Mesenteric fat pad (tissue), 1 donor: ENCODE measurements at regions not wholly inside any gene's neighbourhood (a gene's known extent, or its start where the extent isn't known, plus 50 kb on each side); places are given as distances from the start of the nearest gene placed in this dataset.

Experiments
- DNase-seq: peaks from one replicate; pipeline ENCODE4 v3.0.0-alpha.2; 2020; ENCODE audit warnings: low spot score
- donor health status: DM: yes; HTN: yes; CAD: no.

DNA sequence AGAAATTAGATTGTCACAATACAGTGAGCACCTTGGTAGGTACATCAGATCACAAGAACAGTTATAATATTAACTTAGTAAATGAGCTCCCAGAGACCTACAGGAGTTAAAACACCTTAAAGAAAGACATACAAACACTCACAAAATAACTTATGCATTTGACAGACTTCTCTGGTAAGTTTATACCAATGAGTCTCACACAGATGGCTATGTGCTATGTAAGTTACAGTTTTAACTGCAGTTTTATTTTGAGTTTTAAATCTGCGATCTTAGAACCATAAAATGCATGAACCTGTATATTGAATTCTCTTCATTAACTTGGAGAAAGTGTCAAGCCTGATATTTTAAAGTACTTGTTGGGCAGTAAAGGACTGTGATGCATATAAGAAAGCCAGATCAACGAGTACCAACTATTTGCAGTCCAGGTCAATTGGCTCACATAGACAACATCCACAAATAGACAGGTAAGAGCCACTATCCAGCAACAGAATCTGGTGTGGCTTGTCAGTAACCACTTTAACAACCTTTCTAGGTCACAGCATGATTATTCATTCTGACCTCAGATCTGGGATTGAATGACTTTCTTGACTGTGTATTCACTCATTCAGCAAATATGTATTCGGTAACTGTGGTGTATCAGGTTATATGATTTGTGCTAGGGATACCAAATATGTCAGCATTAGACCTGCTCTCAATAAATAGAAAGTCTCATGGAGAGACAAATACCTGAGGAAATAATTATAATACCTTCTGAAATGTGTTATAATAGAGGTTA, 856.6 kb upstream of the MGAT4C start:
- no peak for DNase-seq

DNA sequence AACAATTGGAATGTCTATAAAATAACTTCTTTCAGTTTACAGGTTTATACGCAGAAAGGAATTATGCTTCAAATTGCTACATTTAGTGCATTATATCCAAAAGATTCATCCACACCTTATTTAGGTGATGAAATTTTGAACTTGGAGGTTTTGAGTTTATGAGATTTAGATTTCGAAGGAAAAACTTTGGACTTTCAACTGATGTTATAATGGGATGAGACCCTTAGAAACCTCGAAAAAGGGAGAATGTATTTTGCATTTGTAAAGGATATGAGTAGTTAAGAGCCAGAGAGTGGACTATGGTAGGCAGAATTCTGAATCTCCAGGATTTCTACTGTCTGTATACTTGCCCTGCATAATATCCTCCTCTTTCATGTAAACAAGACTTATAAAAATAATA, 851.6 kb upstream of the MGAT4C start:
- DNase-seq, result no peak

DNA sequence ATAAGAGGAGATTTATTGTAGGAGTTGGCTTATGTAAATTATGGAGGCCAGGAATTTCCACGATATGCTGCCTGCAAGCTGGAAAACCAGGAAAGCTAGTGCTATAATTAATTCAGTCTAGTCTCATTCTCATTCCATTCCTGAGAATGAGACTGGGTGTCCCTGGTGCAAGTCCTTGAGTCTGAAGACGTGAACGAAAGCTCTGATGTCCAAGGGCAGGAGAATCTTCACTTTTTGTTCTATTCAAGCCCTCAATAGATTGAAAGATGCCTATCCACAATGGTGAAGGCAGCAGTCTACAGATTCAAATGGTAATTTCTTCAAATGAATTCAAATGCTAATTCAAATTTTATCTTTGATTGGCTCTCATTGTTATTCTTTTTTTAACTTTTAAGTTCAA, 851.1 kb upstream of the MGAT4C start:
- no peak for DNase-seq

DNA sequence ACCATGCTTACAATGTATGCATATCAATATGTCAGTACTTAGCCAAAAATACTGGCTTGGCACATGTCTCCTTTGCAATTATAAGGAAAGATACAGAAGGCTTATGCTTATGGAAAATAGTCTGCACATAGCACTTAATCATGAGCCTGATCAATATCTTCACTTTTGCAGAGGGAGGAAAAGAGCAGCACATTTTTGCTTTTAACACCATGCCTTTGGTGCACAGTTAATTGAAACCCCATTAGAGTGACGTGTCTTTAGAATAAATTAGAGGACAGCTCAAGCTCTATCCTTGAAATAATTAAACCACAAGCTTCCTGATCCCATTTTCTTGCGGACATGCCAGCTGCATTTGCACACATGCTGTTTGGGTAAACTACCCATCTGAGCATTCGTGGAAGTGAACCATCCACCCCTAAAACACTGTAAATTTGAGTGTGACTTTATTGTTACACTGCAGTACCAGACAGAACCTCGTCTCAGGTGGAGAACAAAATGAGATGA, 839.9 kb upstream of the MGAT4C start:
- no peak for DNase-seq

DNA sequence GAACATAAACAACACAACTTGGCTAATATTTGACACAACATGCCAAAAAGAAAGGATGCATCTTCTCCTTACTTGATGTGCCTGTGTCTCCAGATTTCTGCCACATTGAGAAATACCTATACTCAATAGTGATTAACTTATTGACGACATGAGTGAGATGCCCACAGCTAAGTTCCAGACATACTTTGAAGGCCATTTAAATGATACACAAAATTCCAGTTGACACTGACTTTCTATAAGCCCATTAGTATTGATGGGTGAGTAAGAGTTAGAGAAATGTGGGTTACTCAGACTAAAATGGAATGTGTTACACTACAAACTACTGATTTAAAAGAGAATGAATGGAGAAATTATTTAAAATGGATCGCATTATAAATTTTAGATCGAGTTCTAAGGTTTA, 838.2 kb upstream of the MGAT4C start:
- no peak for DNase-seq

DNA sequence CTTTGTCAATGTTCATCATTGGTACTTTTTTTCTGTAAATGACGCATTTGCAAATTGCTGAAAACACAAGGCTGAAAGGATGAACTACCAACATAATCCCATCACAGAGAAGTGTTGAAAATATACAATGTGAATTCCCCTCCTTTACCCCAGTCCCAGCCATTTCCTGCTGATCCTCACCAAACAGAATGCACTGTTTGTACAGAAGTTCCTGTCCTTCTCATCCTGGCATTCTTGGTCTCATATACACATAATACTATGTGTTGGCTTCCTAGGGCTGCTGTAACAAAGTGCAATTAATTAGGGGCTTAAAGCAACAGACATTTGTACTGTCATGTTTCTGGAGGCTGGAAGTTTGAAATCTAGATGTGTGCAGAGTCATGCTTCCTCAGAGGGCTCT, 836.2 kb upstream of the MGAT4C start:
- no peak for DNase-seq

DNA sequence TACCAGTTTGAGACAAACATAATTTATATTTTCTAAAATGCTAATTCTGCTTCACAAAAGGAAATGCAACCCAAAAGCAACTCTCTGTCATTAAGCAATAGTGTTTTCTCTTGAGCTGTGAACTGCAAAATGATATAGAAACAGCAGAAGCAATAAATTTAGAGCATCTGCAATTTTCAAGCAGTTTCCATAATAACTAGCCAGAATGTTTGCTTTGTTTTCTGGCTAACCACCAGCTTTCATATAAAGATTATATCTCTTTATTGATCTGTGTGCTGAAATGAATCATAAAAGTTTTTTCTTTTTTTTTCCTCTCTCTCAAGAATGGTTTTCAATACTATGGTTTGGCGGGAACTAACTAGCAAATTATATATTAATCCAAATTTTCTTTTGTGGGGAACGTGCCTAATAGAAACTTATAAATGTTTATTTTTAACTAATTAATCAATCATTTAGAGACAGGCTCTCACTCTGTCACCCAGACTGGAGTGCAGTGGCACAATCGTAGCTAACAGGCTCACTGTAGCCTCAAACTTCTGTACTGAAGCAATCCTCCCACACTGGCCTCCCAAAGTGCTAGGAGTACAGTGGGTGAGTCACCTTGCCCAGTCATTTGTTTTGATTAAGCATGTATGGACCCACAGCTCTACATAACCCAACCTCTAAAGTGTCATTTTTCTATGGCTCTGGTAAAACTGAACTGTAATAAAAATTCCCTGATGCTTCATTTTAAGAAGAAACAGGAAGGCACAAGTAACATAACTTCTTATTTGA, 830.1 kb upstream of the MGAT4C start:
- DNase-seq, result no peak

DNA sequence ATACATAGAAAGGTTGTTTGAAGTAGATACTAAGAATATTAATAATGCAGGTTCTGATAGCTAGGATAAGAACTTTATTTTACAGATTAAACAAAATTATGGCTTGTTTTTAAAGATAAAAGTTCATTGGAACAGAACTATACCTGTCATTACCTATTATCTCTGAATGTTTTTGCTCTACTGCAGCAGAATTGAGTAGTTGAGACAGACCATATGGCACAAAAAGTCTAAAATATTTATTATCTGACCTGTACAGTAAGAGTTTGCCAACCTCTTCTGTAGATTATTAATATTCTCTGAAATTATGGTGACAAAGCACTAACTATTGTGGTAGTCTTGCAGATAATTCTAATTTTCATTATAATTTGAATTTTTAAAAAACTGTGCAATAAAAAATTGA, 829.1 kb upstream of the MGAT4C start:
- DNase-seq, result no peak

DNA sequence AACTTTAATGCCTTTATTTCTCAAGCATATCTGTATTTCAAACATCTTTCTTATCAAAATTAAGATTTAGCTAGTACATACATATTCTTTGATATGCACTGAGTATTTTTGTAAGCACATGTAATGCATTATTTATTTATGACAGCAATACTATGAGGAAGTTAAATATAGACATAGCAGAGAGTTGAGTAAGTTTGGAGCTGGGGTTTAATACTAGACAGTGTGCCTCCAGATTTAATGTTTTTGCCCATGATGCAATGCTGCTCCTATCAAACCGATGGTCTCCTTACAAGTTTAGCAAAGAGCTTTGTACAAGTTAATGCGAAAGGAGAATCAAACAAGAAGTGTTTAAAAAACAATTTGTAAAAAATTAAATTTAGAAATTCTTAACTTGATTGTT, 826.6 kb upstream of the MGAT4C start:
- no peak for DNase-seq

DNA sequence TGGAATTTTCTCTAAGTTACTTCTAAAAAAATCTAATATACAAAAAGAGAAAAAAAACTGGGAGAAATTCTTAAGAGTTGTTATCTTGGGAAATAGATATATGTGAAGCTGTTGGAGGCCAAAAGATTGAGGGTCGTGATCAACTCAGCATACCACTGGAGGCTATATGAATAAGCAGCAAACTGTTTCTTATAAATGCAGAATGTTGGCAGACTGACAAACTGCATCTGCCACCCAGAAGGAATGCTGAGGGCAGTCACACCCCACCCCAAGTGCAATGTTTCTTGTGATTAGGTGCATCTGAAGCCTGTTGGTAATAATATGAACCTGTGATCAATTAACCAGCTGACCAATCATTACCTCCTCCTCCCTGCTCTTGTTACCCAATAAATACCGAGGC, 818.6 kb upstream of the MGAT4C start:
- no peak for DNase-seq

DNA sequence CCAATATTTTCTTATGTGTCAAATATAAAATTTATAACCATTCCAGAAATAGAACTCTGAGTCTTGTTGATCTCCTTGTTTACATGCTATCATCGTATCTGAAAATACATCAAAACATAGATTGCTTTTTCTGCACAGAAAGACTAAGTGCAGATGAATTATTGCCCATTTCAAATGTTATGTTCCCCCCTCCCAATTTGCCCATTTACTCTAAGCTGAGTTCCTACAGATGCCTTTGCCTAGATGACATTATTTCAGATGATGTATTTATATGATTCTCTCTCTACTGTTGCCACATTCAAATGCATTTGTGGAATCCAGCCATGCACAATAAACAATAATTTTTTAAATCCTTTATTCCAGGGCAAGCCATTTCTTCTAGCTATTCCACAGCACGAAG, 810.1 kb upstream of the MGAT4C start:
- DNase-seq, result no peak

DNA sequence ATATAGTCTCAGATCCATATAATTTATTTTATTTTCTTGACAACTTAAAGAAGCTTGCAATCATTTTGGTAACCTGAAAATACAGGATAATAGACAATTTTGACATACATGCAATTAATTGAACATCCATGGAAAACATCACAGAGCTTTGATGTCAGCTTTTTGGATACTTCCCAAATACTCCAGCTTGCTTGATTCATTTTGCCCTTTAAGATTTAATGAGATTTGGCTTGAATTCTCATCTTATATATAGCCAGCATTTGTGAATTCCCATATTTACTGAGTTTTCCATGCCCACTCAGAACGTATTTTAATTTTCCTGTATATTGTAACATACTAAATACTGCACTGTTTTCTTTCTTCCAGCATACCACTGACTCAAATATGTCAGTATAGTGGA, 803.0 kb upstream of the MGAT4C start:
- DNase-seq, result no peak

DNA sequence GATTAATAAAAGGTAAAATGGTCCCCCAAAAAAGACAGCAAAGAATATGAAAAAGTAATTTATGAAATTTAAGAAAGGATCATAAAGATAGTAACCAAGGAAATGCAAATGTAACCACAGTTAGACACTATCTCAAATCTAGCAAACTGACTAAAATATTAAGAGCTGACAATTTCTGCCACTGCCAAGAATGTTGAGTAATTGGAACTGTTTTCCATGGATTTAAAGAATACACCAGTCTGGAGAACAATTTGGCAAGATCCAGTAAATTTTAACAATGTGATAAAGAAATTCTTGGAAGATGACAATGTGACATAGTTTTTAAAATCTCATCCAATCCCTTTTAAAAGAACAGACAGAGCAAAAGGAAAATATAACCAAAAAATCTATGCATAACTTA, 798.0 kb upstream of the MGAT4C start:
- DNase-seq, result no peak

DNA sequence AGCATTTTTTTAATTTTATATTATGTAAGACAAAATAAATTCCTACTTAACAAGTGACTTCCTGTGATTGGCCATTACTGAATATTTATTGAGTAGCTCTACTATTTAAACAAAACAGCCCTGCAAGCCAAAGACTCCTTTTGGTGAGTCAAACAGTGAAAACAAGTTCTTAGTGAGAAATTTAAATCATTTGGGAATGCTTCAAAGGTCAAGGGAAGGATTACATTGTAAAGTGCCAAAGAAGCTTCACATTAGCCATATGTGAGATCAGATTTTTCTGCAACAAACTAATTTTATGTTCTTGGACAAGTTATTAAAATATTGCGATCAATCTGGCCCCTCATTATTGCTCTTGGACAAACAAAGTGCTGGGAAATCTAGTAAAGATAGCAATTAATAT, 795.4 kb upstream of the MGAT4C start:
- DNase-seq, result no peak

DNA sequence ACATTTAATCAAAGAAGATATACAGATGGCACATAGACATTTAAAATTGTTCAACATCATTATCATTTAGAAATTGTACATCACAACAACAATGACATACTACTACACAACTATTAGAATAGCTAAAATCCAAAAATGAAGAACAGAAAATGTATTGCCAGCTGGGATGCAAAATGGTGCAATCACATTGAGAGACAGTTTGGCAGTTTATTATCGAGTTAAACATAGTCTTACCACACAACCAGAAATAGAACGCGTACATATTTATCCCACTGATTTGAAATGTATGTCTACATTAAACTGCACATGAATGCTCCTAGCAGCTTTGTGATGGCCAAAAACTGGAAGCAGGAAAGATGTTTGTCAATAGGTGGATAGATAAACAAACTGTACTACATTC, 791.5 kb upstream of the MGAT4C start:
- DNase-seq, result no peak

DNA sequence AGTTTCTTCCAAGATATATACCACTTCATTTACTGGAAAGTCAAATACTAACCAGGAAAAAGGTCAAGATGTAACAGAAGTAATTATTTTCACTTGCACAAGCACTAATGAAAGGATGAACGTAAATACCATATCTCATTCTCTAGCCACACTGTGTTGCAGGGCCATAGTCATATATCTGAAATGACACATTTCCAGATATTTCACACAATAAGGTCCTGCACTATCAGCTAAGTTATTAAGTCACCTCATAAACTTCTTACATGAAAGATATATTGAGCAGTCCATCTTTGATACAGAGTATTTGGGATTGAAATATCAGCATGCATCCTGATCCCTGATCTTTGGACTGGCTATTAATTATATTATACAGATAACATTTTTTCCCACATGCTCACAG, 783.3 kb upstream of the MGAT4C start:
- no peak for DNase-seq

DNA sequence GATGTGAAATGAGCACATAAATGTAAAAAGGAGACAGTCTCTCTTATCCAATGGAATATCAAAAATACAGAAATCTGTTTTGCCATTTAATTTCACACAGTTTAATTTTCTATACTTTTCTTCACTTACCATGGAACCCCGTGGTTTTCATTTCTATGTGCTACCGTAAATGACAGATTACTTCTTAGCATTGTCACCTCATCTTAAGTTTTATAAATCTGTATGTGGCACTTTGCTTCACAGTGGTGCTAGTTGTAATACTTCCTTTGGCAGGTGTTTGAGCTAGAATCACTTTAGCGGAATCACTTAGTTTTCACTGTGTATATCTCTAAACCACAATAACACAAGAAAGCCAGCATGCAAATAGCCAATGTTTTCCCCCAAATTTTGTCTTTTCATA, 781.9 kb upstream of the MGAT4C start:
- DNase-seq, result no peak

DNA sequence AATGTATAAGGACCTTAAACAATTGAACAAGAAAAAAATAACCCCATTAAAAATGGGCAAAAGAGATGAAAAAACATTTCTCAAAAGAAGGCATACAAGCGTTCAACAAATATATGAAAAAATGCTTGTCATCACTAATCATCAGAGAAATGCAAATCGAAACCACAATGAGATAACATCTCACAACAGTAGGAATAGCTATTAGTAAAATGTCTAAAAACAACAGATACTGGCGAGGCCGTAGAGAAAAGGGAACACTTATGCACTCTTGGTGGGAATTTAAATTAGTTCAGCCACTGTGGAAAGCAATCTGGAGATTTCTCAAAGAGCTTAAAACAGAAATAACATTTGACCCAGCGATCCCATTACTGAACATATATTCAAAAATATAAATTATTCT, 769.8 kb upstream of the MGAT4C start:
- DNase-seq, result no peak

DNA sequence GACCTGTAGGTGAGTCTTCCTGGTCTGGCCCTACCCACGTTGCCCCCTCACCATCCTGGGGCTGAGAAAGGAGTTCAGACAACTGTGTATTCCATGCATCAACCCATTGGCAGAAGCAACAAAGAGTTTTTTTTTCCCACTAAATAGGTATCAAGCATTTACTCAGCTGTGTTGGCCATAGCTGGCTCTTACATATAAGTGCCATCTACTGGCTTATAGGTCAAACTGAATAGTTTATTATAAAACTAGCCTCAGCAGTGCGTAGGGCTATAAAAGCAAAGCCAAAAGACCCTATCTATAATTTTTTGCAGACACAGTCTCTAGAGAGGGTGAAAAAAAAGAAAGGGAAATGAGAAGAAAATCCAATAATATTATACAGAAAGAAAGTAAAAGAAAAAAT, 765.2 kb upstream of the MGAT4C start:
- no peak for DNase-seq

DNA sequence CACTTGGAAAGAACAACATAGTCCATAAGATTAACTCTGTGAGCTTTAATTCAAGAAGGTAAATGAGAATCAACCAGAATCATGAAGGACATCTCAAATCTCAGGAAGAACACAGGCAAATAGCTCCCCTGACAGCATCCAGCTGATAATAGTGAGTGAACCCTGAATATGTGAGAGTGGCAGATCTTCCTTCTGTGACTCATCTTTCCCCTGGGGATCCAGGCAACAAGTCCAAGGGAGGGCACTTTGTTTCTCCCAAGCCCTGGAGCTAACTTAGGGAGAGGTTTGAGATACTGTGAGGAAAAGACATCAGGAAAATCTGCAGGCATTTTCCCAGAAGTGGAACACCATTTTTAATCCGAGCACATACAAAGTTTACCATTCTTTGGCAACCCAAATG, 763.9 kb upstream of the MGAT4C start:
- DNase-seq, result no peak

DNA sequence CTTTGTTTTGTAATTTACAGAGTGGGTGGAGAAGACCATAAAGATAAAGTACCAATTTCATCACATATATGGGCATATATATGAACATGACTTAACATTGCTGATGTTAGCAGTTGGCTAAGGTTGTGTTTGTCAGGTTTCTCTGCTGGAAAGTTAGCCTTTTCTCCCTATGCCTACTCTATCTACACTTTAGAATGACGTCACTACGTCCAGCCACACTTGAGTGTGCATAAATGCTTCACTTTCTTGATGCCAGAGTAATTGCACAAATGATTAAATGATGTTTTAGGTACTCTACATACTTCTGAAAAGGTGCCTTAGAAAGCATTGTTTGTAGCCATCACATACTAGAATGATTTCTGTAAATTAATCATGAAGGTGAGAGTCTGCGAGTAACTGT, 759.2 kb upstream of the MGAT4C start:
- no peak for DNase-seq

DNA sequence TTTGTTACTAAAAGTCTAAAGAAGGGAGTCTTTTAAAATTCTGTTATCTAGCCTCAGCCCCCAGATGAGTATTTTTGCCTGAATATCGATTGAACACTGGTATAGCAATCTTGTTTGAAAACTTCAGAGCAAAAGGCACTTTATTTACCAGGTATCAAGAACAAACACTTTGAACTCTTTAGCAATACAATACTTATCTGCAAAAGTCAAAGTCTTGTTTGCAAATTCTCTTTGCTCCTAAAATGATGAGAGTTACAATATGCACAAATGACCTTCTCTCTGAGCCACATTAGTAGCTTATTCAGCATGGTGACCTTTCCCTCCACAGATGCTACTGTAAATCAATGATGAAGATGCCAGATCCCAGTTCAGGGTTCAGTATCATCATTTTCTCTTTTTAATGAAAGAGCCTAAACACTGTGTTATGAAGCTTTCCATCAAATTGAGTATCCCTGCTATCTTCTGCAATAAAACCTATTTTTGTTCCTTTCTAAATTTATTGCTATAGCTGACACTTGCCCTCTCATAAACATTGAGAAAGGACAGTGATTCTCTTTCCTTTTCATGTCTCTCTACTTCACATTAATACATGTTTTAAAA, 752.7 kb upstream of the MGAT4C start:
- no peak for DNase-seq

DNA sequence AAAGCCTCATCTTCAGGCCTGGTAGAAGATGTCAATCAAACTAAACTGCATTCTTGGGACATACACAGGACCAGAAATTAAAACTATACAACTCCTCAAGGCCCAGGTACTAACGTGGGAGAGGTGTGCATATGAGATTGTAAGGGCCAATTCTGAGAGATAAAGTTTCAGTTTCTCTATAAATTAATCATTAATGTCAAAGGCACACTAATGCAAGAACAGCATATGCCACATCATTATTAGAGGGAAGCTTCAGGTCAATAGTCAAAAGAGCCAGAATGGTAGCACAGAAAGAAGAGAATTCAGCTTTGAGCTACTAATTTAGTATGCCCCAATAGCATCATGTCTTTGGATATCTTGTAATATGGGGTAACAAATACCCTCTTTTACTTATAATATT, 744.9 kb upstream of the MGAT4C start:
- DNase-seq, result no peak
